Transverse colon (tissue), 4 donors: ENCODE measurements at regions not wholly inside any gene's neighbourhood (a gene's known extent, or its start where the extent isn't known, plus 50 kb on each side); places are given as distances from the start of the nearest gene placed in this dataset.

Experiments used
- POLR2A ChIP-seq: fragments of 450-650 bp; IDR thresholded peaks from one replicate; pipeline ENCODE4 v1.6.1; 2016; ENCODE audit warnings: antibody characterized with exemption, mild to moderate bottlenecking, moderate library complexity
- POLR2AphosphoS5 ChIP-seq, 3 donors: sonication (generic); formaldehyde crosslinking; IDR thresholded peaks; one replicate each; pipeline ENCODE4 v1.6.1; 2016; ENCODE audit warnings: antibody characterized with exemption in 3 of 3
- TF ChIP-seq, protein P1 (sequence below), 5 experiments: fragments of 200-600 bp in 3 of 5; fragments of 450-650 bp in 2 of 5; sonication (generic) in 3 of 5; IDR thresholded peaks; 1 replicate in 2 of 5; 2 replicates in 3 of 5; pipeline ENCODE4 v1.5.1; 2016 to 2017; ENCODE audit warnings: antibody characterized with exemption in 5 of 5, inconsistent platforms in 3 of 5, mild to moderate bottlenecking in 2 of 5, moderate library complexity in 1 of 5

DNA sequence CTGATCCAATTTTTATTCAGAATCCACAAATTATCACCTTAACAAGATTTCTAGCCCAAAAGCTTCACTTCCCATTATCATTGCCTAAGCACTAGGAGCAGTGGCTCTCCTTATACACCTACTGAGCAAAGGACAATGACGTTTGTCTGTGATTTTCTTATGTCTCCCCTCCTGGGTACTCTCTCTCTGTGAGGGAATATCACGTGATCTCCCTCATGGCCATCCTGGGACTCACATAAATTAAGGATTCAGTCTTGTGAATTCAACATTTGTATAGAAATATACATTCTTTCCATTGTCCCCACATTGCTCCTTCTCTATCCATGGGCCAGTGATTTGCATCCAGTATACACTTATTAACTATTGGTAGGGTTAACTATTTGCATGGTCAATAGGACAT is 476.5 kb downstream of the PLK2 start:
- TF ChIP-seq, protein P1, sequence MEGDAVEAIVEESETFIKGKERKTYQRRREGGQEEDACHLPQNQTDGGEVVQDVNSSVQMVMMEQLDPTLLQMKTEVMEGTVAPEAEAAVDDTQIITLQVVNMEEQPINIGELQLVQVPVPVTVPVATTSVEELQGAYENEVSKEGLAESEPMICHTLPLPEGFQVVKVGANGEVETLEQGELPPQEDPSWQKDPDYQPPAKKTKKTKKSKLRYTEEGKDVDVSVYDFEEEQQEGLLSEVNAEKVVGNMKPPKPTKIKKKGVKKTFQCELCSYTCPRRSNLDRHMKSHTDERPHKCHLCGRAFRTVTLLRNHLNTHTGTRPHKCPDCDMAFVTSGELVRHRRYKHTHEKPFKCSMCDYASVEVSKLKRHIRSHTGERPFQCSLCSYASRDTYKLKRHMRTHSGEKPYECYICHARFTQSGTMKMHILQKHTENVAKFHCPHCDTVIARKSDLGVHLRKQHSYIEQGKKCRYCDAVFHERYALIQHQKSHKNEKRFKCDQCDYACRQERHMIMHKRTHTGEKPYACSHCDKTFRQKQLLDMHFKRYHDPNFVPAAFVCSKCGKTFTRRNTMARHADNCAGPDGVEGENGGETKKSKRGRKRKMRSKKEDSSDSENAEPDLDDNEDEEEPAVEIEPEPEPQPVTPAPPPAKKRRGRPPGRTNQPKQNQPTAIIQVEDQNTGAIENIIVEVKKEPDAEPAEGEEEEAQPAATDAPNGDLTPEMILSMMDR (IDR thresholded peaks at IDR 0.05): no peak
- TF ChIP-seq POLR2A (no peak), POLR2AphosphoS5 (IDR thresholded peaks at IDR 0.05) (no peak)
